ENCODE measurements at regions not wholly inside any gene's neighbourhood (a gene's known extent, or its start where the extent isn't known, plus 50 kb on each side); places are given as distances from the start of the nearest gene placed in this dataset.

GRCh38 chr9:113787871-113788270 is 88.2 kb upstream of the ZNF618 start:
- no peak for TF ChIP-seq GATA2 (IDR thresholded peaks at IDR 0.05; ENCODE audit: low read depth, low read length)
- TF ChIP-seq GATA3 (IDR thresholded peaks at IDR 0.05; ENCODE audit: low read depth, low read length): no peak

Measured in SH-SY5Y (cell line).